GM10248 (cell line): ENCODE measurements at regions not wholly inside any gene's neighbourhood (a gene's known extent, or its start where the extent isn't known, plus 50 kb on each side); places are given as distances from the start of the nearest gene placed in this dataset.

Experiments
- CTCF ChIA-PET: fragments of 300-600 bp; sonication (Branson Sonifier 250); formaldehyde crosslinking; extraction: SDS; loops from one replicate; lab custom pipeline; 2021; ENCODE audit warnings: antibody characterized with exemption; lab: Yijun Ruan, JAX
- POLR2A ChIA-PET: fragments of 350-650 bp; sonication (Branson Sonifier 250); formaldehyde crosslinking; extraction: SDS; loops from one replicate; lab custom pipeline; 2020; ENCODE audit warnings: antibody characterized with exemption; lab: Yijun Ruan, JAX
- DNase-seq: peaks from one replicate; pipeline ENCODE4 v3.0.0; 2012; ENCODE audit errors: extremely low spot score
- CTCF ChIP-seq: IDR thresholded peaks from 2 replicates; pipeline ENCODE4 v1.5.1; 2012; ENCODE audit warnings: mild to moderate bottlenecking, low read depth; ENCODE audit errors: extremely low read depth, missing control alignments, control extremely low read depth

DNA sequence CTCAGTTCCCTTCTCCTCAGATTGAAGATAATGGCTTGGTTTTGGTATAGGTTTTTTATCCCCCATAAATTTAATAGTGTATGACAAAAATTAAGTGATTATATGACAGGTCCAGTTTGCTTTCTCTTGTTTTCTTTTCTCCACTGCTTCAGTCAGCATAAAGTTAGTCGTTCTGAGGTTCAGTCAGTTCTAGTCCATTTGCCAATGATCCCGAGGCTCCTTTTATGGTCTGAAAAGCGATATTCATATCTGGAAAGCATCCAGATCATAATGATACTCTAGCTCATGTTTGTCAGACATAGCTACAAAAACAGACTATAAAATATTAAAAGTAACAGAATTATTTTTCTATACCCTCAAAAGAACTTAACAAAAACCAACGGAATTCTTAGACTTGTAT lies 67.1 kb upstream of the SLC38A4 start:
- CTCF ChIA-PET = interaction anchor here (1.2 kb wide), 1 partner anchor 91 kb away, joined by 4 read pairs; no protein-coding TSS in a partner anchor
- POLR2A ChIA-PET = no interaction called here
- DNase-seq = no peak
- no peak for TF ChIP-seq CTCF

- DNase-seq = no peak
- TF ChIP-seq CTCF = no peak
- ChIA-PET CTCF (interaction anchor here (1.2 kb wide), 1 partner anchor 91 kb away, joined by 4 read pairs; no protein-coding TSS in a partner anchor), POLR2A (no interaction called here)
These were observed 67.6 kb upstream of the SLC38A4 start for GRCh38 chr12:46893434-46893833.

DNA sequence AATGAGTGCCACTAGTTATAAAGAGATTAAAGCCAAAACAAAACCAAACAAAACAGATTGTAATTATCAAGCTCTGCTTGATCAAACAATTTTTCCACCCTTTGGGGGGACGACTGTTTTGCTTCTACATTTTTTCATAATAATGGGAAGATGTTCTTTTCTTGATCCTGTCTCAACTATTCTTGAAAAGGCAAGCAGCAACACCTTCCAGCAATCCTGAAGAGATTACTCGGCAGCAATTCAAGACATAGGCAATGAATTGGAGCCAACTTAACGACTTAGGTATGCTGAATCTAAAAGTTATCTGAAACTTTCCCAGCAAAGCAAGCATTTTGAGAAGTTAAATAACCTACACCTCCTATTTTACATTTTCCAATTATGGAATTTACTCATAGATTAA lies 69.9 kb upstream of the SLC38A4 start:
- ChIA-PET POLR2A (no interaction called here), CTCF (no interaction called here)
- no peak for TF ChIP-seq CTCF
- no peak for DNase-seq

- no peak for DNase-seq
- TF ChIP-seq CTCF = no peak
- POLR2A ChIA-PET = no interaction called here
- CTCF ChIA-PET = no interaction called here
These were observed 70.9 kb upstream of the SLC38A4 start for GRCh38 chr12:46896680-46897079.

DNA sequence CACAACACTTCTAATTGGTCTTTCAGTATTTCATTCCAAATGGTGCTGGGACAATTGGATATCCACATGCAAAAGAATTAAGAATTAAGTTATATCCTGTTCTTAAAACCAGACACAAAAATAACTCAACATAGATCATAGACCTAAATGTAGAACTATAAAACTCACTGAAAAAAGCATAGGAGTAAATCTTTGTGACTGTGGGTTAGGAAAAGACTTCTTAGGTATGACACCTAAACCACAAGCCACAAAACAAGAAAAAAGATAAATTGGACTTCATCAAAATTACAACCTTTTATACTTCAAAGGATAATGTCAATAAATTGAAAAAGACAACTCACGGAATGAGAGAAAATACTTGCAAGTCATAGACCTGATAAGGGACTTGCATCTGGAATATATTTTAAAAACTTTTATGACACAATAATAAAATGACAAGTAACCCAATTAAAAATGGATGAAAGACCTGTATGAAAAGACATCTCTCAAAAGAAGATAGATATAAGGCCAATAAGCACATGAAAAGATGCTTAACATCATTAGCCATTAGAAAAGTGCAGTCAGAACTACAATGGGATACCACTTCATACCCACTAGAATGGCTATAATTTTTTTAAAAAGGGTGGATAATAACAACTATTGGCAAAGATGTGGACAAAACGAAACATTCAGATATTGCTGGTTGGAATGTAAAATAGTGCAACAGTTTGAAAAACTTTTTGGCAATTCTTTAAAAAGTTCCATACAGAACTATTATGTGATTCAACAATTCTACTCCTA lies 72.5 kb upstream of the SLC38A4 start:
- TF ChIP-seq CTCF = no peak
- CTCF ChIA-PET = no interaction called here
- DNase-seq = no peak
- POLR2A ChIA-PET = no interaction called here

GRCh38 chr12:46898989-46899388 lies 73.2 kb upstream of the SLC38A4 start:
- TF ChIP-seq CTCF = no peak
- no peak for DNase-seq
- CTCF ChIA-PET = no interaction called here
- POLR2A ChIA-PET = no interaction called here
